CD4-positive, alpha-beta T cell treated with Interleukin-6 at 100 ng/mL for 8 hours (primary cell): ENCODE measurements at regions not wholly inside any gene's neighbourhood (a gene's known extent, or its start where the extent isn't known, plus 50 kb on each side); places are given as distances from the start of the nearest gene placed in this dataset.

ENCODE experiments used
- DNase-seq: peaks from one replicate; pipeline ENCODE4 v3.0.0-alpha.2; 2020; ENCODE audit warnings: mixed read lengths, low spot score

DNA sequence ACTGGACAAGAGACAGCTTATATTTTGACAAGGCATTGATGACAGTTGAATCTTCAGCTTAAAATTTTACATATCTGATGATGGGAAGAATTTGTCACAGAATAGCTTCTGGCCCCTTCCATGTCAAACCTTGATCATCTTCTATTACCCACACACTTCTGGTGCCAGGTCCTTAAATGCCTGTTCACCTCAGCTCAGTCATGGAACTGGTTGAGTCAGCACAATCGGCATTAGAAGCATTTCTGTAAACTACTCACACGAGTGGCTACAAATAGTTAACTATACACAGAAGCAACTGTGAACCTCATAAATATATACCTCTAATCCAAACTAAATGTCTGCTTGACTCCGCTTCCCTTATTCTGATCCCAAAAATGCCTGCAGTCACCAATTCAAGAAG lies 161.2 kb downstream of the FOXO1 start:
- no peak for DNase-seq
